ENCODE measurements at regions not wholly inside any gene's neighbourhood (a gene's known extent, or its start where the extent isn't known, plus 50 kb on each side); places are given as distances from the start of the nearest gene placed in this dataset.
"Not testable (repeated sequence)": the region's sequence is repeated elsewhere in the genome, so short reads cannot be mapped to it uniquely, and the experiment has no call there.

DNA sequence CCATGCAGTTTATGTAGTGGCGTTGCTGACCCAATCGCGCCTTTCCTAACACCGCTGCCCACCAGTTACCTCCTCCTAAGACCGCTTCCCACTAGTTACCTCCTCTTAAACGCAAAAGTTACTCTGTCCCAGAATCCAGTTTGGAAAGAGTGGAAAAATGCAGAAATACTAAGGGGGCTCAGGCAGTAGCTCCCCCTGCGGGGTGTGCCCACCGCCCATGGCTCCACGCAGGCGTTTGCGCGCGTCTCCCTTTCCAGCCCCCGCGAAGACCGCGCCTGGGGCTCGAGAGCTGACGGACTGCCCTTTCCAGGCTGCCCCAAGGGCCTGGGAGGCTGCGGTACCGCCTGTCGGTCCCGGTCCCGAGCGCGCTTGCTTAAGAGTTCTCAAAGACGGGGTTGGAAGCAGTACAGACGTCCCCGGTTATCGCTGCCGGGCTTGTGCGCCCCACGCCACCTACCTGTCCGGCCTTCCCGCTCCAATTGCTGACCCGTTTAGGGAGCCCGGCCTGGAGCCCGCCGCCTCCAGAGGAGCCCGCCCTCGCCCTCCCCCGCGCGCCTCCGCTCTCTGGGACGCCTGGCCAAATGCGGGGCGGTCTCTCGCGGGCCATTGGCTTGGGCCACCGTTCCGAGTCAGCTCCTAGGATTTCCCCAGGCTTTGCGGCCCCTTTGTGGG is 414.1 kb upstream of the ESRRG start:
- DNase-seq (ENCODE audit: low spot score), result no peak

DNA sequence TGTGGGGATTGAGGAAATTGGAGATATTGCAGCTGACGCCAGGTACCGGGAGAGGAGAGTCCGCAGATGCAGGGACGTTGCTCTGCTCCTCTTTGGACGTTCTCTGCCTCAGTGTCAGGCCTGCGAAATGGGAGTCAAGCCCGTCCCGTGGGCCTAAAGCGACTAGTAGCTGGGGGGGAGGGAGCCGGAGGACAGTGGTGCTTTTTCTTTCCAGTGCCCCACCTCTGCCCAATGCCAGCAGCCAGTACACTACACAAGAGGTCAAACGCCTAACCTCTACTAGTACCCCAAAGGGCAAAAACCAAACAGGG is 413.6 kb upstream of the ESRRG start:
- no peak for DNase-seq (ENCODE audit: low spot score)

DNA sequence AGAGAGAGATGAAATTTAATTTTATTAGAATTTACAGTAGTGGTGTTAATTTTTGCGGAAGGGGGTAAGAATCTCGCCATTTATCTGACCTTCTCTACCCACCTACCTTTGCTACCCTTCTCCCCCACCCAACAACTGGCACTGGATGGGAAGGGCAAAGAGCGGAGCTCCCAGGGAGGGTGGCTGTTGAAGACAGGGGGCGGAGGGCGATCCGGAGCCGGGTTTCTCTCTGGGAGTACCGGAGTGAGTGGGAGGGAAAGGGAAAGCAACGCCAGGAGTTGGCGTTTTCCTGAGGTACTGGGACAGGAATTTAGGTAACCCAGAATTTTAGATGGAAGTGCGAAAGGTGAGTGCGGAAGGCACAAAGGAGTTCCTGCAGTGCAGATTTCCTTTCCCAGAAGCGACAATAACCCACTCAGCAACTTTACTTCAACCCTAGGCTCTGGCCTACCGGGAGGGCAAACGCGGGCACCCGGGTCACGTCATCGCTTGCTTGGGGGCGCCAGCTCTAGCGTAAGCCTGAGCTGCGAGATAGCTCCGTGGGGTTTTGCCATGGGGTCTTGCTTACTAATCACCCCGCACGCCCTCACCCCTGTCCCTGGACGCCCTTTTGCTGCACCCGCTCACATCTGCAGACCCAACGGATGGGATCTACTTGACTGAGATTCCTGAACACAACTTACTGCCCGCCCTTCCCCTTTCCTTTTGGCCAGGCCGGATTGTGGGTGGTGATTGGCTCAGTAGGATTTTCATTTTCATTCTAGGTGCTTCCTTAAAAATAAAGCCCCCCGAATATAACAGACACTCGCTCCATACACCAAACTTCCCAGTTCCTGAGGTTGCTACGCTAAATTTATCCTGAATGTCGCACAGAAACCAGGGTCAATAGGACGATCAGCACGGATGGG is 413.0 kb upstream of the ESRRG start:
- no peak for DNase-seq (ENCODE audit: low spot score)

DNA sequence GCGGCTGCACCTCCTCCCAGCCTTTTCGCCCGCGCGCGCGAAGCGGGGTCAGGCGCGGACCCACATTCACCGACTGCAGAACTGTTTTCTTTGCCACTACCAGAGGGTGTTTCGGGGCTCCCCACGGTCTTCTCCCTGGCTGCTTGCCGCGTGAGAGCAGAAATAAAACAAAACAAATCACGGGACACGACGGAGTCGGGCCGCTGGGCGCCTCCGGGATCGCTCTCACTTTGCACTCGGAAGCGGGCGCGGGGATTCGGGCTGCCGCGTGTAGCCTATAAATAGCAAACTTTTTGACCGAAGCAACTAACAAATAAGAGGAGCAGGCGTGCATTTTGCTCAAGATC is 412.3 kb upstream of the ESRRG start:
- no peak for DNase-seq (ENCODE audit: low spot score)

DNA sequence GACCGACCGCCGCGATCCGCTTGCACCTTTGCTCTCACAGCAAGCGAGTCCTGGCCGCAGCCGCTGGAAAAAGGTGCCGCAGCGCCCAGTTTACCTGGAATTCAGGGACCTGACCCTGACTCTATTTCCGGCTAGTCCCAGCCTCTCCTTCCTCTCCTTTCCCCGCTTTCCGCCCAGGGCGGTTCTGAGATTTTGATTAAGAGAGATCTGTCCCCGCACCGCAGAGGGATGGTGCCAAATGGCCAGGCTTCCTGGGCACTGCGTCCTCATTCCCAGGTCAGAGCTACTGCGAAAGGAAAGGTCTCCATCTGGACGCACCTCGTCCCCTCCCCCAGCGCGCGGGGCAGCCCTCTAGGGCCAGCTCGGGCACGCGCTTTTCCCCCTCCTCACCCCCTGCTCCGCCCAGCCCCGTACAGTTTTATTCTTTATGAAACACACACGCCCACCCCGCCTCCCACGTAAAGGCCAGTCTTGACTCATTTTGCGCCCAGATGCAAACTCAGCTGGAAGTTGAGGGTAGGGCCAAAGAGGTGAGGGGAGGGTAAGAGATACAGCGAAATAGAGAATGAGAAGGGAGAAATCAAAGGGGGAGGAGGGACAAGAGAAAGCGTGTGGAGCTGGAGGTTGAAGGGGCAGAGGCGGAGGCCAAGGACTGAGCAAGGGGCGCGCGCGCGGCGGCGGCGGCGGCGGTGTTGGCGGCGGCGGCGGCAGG is 411.8 kb upstream of the ESRRG start:
- no peak for DNase-seq (ENCODE audit: low spot score)

DNA sequence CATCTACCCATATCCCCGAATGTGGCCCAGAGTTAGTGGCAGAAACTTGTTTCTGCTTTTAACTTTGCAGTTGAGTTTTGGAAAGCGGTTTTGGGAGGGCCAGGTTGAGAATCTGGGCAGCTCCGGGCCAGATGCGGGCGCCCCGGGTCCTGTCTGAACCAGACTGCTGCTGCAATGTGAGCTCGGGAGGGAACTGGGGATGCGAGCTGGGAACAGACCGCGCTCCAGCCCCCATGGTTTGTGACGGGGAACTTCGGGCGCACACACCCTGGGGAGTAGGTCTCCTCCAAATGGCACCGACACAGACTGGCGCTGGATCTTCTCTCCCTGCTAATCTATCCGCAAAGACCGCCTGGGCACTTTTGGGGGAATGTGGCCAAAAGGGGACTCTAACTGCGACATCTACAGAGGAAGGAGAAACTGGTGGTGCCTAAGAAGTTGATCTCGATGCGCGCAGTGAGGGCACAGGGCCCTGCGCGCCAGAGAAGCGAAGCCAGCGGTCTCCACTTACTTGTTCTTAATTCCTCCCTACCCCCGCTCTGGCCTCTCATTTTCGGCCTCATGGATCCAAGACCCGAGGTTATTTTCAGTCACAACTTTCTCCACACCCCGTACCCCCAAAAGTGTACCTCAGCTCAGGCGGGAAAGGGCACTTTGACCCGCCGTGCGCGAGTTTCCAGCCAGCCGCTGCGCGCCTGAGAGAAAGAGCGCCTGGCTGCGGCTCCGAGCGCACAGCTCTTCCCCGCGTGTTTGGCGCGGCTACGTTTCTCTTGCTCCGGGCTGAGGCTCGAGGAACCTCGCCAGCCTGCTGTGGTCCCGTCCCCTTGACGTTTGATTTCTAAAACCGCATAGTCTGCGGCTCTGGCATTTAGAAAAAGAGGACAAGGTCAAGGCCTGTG is 411.0 kb upstream of the ESRRG start:
- DNase-seq (ENCODE audit: low spot score), result no peak

DNA sequence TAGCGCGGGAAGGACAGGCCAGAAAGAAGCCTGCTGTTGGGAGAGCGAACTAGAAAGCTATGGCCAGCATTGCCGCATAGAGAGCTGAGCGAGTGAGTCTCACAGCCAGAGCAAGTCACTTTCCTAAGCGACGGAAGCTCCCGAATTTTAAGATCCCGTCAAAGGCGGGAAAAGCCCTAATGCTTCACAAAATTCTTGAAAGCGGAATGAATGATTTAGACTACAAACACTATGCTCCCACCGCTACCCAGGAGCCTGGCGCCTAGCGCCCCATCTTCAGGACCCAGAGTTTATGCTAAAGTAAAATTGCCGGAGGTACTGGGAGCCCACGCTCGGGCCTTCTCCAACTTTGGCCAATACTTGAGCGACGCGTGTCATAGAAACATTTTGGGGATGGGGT is 409.9 kb upstream of the ESRRG start:
- no peak for DNase-seq (ENCODE audit: low spot score)

DNA sequence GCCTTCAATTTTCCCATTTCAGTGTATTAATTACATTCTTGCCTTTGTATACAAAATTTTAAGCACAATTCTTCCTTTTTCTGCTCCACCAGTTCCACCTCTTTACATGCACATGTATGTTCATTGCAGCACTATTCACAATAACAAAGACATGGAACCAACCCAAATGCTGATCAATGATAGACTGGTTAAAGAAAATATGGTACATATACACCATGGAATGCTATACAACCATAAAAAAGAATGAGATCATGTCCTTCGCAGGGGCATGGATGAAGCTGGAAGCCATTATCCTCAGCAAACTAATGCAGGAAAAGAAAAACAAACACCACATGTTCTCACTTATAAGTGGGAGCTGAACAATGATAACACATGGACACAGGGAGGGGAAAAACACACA is 400.1 kb upstream of the ESRRG start:
- not testable (repeated sequence) for DNase-seq (ENCODE audit: low spot score)

DNA sequence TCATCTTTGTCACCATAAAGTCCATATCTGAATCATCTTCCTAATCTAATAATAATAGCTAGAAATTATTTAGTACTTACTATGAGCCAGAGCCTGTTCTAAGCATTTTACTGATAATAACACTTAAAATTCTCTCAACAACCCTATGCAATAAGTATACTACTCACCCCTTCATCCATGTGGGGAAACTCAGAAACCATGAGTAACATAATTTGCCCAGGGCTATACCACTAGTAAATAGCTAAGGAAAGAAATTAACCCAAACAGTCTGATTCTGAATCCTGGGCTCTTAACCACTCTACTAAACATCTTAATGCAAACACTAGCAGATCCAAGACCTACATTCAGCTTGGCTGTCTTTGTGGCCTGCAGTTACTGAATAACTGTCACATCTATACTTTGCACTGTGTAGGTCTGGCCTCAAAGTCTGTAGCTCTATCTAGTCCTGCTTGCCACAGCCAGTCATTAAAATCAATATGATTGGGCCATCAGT is 394.8 kb upstream of the ESRRG start:
- no peak for DNase-seq (ENCODE audit: low spot score)

DNA sequence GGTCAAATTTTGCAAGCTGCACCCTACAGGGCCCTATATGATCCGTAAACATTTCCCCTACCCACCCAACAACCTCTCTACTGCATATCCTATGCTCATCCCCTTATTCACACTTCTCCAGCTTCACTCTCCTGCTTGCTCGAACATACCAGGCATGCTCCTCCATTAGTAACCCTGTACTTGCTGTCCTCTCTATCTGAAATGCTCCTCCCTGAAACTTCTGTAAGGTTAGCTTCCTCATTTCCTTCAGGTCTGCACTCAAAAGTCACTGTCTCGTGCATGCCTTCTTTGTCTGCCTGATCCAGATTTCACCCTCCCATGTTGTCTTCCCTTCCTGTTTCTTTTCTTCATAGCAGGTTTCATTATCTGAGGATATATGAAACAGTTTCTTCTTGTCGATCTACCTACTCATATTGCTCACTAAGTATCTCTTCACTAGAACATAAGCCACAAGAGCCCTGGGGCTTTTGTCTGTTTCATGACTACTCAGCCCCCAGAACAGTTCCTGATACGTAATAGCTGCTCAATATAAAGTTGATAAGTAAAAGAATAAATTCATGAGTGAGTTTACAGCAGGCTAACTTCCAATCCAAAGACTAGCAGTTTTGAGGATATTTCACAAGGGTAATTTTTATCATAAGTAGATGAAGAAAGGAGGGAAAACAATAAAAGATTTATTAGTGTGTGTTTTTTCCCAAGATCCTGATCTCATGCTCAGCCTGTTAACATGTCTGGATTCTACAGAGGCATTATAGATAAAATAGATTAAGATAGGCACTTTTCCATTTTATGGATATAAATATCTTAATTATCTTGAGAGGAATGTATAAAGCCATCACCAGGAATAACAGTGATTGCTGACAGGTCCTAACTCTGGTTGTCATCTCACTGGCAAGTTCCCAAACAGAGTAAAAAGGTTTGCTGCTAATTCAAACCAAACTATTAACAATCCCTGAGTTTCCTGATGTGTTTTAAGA is 392.5 kb upstream of the ESRRG start:
- no peak for DNase-seq (ENCODE audit: low spot score)

DNA sequence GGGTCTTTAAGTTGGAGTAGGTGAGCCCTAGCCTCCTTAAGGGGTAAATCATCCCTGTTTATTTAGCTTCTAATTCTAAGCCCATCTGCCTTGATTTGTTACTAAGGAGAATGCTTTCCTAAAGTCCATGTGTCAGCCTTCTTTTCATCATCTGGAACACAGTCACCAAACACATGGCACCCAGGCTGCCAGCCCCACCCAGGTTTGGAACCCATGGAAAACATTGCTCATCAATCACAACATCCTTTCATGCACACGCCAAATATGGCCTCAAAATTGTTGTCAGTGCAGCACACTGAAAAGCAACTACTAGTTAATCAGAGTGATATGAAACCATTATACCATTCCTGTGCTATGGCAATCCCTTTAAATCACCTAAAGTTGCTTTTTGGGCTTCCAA is 386.7 kb upstream of the ESRRG start:
- no peak for DNase-seq (ENCODE audit: low spot score)

DNA sequence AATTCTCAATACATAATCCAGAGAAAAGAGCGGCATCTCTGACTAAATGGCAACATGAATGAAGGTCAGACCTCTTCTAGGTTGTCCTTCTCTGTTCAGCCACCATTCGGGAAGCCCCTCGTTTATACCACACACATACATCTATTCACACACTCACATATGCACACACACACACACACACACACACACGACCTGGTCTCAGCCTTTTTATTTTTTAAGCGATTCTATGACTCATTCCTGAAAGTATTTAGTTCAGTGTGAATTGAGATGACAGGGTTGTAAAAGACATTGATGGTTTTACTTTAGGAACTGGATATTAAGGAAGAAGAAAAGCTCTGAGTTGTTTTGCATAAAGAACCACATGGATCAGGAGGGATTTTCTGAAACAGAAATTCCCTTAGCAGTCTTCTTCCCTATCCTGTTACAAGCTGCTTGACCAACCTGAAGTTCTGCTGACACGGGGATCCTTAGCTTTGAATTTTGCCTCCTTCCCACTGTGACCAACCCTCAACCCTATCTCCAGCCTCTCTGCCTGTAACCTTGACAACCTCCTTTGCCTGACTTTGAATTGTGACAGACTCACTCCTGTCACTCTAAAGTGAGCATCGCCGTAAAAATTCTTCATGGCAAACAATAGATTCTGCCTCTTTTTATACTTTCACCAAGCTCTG is 383.1 kb upstream of the ESRRG start:
- no peak for DNase-seq (ENCODE audit: low spot score)

DNA sequence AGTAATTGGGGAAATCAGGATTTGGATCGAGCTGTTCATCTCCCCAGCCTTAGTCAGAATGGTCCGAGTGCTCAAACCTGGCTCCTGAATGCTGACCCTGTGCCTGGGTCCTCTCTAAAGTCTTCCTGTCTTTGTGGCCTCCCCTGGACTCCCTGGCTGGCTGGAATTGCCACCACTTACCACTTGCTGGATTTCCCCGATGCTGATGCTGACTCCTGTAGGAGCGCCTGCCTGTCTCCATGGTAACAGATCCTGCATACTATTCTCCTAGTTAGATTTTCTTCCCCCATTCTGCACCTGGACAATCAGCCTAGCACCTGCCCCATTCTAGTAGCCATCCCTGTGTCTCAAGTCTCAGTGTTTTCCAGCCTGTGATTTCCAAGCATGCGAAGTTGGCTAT is 382.2 kb upstream of the ESRRG start:
- no peak for DNase-seq (ENCODE audit: low spot score)

DNA sequence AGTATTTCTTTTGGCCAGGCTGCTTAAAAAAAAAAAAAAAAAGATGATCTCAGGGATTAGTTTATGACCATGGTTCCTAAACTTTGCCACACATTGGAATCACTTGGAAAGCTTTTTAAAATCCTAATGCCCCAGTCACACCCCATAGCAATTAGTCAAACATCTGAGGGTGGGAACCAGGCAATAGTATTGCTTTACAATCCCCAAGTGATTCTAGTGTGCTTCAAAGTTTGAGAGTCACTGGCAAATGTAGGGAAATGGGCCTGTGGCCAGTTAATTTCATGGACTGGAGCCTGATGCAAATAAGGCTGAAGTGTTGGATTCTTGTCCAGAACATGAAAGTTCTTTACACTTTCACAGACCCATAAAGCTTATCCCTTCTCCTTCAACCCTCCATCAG is 374.6 kb upstream of the ESRRG start:
- no peak for DNase-seq (ENCODE audit: low spot score)

DNA sequence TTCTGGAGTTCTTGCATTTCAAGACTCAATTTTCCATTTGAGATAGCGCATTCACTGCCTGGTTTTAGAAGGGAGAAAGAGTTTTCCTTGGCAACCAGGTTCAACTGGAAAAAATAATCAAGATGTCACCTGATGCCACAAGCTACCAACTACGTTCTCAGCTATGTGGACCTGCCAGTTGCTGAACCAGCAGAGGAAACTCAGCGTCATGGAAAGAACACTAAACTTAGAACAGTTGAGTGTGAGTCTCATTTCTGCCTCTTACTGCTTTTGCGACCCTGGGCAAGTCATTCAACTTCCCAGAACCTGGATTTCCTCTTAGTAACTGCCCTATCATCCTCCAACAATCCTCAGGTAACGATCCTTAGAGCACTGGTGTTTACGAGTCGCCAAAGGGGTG is 373.0 kb upstream of the ESRRG start:
- no peak for DNase-seq (ENCODE audit: low spot score)

DNA sequence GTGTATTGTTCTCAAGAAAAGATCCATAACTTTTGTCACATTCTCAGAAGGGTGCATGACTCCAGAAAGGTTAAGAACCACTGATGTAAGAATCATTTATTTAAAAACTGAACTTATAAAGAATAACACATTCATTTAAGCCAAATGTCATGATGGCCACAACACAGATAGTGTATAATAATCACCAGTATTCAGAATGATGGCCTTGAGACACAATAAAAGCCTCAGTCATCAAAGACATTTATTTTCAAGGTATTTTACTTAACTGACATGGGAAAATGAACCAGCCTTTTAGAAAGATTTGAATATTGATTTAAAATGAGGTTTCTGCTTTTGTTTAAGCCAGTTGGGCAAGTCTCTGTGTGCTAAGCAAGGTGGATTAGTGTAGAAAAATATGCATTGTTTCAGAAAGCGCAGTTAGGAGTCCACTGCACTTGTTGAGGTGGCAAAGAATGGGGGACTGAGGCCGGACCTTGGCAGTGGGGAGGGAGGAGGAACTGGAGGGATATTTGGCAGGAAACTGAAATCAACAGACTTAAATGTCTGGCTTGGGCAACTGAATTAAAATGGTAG is 371.9 kb upstream of the ESRRG start:
- DNase-seq (ENCODE audit: low spot score), result no peak

DNA sequence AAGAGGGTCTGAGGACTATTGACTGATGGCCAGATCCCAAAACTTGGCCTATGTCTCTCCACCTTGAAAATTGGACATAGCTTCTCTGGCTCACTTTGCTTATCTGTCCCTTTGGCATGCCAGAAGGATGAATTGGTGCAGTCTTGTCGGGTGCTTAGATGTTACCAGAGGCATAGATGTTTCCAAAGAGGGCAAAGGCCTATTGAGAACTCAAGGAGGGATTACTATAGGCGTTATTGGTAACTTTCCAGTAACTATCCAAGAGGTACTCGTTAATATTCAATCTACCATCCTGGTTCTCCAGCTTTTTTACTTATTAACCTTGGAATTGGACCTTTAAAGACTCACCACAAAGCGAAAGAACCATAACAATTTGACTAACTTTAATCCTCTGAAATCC is 368.3 kb upstream of the ESRRG start:
- DNase-seq (ENCODE audit: low spot score), result no peak

DNA sequence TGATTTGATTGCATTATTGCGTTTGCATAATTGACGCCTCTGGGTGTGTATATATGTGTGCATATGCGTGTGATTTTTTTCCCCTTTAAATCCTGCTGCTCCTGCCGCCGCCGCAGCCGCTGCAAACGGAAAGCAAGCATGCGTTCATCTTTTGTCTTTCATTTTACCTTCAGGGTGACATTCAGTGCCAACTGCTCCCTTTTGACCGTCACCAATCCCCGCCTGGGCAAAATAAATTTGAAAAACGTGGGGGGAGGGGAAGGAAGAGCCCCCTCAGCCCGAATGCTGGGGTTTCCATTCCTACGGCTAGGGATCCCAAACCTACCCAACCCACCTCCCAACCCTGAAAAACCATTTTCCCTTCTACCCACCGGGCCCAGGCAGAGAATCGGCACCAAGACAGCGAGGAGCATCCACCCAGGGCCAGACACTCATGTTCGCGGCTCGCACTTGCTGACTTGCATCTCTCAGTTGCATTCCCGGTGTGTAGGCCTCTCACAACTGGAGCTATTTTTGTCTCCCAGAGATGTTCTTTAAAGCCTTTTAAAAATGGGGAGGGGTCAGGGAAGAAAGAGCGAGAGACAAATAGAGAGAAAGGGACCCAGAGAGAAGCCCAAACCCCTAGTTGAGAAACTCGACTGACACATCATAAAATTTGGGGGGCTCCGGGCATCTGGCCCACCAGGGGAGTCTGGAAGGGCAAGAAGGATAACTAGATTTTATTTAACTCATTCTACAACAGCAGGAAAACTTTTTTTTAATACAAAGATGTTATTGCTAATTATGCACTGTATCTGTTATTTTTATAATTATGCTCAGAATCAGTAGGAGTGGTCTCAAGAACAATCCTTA is 367.1 kb upstream of the ESRRG start:
- DNase-seq (ENCODE audit: low spot score), result peak; percentile 45

Measured in globus pallidus (tissue), 1 donor.